PC-9 (cell line): ENCODE measurements at regions not wholly inside any gene's neighbourhood (a gene's known extent, or its start where the extent isn't known, plus 50 kb on each side); places are given as distances from the start of the nearest gene placed in this dataset.

Source experiments
- CTCF ChIP-seq: fragments of 200-600 bp; sonication (generic); conservative IDR thresholded peaks from 2 replicates; pipeline ENCODE4 v1.6.1; 2017; ENCODE audit warnings: mixed run types, antibody characterized with exemption, mild to moderate bottlenecking, moderate library complexity
- EZH2 ChIP-seq: fragments of 200-600 bp; sonication (generic); IDR thresholded peaks from 2 replicates; pipeline ENCODE4 v1.8.0; 2017; ENCODE audit warnings: antibody characterized with exemption, low read depth

GRCh38 chr15:97224191-97224641 lies 736.3 kb upstream of the ARRDC4 start:
- TF ChIP-seq CTCF (no peak), EZH2 (no peak)
